GM06990 (cell line): ENCODE measurements at regions not wholly inside any gene's neighbourhood (a gene's known extent, or its start where the extent isn't known, plus 50 kb on each side); places are given as distances from the start of the nearest gene placed in this dataset.

Experiments
- DNase-seq: peaks from one replicate; pipeline ENCODE4 v3.0.0-alpha.2; 2011; ENCODE audit not compliant: insufficient read length; ENCODE audit errors: extremely low read depth
- H3K27me3 ChIP-seq: replicated peaks from 2 replicates; pipeline ENCODE4 v1.6.0; 2011; ENCODE audit warnings: low read length; ENCODE audit not compliant: control insufficient read depth, insufficient read depth
- H3K36me3 ChIP-seq: 2 replicates; pipeline ENCODE4 v1.5.1; 2011; ENCODE audit warnings: low read length; ENCODE audit not compliant: control insufficient read depth, insufficient read depth
- H3K4me3 ChIP-seq: replicated peaks from 2 replicates; pipeline ENCODE4 v1.5.1; 2011; ENCODE audit warnings: low read depth, mild to moderate bottlenecking, control low read depth, low read length
- TF ChIP-seq, protein P1 (sequence below): IDR thresholded peaks from 2 replicates; pipeline ENCODE4 v1.5.1; 2011; ENCODE audit warnings: low read length, control low read depth, mild to moderate bottlenecking, inconsistent platforms; ENCODE audit not compliant: insufficient read depth, poor library complexity, severe bottlenecking

DNA sequence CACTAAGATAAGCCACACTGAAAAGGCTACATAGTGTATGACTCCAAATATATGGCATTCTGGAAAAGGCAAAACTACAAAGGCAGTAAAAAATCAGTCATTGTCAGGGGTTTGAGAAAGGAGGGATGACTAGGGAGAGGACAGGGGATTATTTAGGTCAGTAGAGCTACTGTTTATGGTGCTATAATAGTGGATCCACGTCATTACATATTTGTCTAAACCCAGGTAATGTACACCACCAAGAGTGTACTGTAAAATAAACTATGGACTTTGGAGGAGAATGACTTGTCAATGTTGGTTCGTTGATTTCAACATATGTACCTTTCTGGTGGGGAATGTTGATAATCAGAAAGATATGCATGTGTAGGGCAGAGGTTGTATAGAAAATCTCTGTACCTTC is 837.6 kb downstream of the FAM133A start:
- TF ChIP-seq, protein P1, sequence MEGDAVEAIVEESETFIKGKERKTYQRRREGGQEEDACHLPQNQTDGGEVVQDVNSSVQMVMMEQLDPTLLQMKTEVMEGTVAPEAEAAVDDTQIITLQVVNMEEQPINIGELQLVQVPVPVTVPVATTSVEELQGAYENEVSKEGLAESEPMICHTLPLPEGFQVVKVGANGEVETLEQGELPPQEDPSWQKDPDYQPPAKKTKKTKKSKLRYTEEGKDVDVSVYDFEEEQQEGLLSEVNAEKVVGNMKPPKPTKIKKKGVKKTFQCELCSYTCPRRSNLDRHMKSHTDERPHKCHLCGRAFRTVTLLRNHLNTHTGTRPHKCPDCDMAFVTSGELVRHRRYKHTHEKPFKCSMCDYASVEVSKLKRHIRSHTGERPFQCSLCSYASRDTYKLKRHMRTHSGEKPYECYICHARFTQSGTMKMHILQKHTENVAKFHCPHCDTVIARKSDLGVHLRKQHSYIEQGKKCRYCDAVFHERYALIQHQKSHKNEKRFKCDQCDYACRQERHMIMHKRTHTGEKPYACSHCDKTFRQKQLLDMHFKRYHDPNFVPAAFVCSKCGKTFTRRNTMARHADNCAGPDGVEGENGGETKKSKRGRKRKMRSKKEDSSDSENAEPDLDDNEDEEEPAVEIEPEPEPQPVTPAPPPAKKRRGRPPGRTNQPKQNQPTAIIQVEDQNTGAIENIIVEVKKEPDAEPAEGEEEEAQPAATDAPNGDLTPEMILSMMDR = no peak
- Histone ChIP-seq H3K4me3 (no peak overlapping the region), H3K27me3 (no peaks in the 10 kb centered on the region), H3K36me3 (no peaks in the 10 kb centered on the region)
- DNase-seq = no peak

DNA sequence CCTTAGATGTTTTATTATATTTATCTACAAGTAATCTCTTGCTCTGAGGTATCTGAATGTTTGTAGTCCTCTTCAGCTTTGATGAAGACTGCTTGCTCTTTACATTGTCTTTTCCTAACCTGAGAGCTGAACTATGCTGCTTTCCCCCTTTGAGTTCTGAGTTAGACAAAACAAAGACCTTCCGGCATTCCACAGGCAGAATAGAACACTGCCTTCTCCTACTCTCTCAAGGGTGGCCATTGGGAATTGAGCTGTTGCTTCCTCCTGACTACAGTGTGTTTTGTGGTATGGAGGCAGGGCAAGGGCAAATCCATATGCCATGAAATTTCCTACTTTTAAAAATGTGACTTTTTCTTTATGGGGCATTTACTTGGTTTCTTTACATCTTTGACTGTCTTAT is 841.0 kb downstream of the FAM133A start:
- Histone ChIP-seq H3K27me3 (no peaks in the 10 kb centered on the region), H3K36me3 (no peaks in the 10 kb centered on the region), H3K4me3 (no peak overlapping the region)
- TF ChIP-seq, protein P1 = no peak
- no peak for DNase-seq

DNA sequence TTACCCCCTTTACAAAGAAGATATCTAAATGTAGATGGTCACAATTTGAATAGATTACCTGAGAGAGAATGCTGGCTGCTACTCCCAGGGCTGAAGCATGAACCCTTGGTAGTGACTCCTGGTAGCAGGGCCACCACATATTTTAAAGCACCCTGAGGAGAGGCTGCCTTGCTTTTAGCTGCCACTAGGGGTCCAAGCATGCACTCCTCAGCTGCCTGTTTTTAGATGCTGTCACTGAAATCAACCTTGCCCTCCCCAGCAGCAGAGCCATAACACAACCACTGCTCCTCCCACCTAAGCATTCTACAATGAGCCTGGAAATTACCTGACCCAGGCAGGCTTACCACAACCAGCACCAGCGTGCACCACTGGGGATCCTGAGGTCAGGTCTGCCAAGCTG is 850.9 kb downstream of the FAM133A start:
- no peaks in the 10 kb centered on the region for H3K27me3 ChIP-seq
- no peak overlapping the region for H3K4me3 ChIP-seq
- no peak for DNase-seq
- TF ChIP-seq, protein P1 = peak; percentile 36
- no peaks in the 10 kb centered on the region for H3K36me3 ChIP-seq

DNA sequence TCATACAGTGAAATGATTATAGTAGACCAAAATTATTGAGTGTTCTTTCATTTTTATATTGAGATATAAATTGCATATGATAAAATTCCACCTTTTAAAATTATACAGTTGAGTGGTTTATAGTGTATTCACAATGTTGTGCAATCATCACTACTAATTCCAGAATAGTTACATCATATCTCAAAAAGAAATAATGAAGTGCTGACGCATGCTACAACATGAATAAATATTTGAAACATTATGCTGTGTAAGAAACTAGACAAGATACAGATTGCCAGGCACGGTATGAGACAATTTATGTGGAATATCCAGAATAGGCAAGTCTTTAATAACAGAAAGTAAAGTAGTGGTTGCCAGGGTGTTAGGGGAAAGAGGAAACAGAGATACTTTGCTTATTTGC is 871.7 kb downstream of the FAM133A start:
- TF ChIP-seq, protein P1 = no peak
- no peak overlapping the region for H3K4me3 ChIP-seq
- DNase-seq = no peak
- no peaks in the 10 kb centered on the region for H3K27me3 ChIP-seq
- H3K36me3 ChIP-seq = no peaks in the 10 kb centered on the region

DNA sequence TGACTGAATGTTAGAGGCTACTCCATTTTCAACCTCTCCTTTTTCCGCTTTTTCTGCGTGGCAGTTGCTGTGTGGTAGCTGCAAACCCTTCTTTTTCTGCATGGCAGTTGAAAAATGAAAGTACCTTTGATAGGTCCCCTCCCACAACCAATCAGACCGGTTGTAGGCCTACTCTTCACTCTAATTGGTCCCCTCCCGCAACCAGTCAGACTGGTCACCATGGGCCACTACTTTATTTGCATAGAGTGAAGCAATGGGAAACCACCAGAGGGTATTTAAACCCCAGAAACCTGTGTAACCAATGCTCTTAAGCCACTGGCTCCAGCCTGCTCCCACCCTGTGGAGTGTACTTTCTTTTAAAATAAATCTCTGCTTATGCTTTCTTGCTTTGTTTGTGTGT is 877.8 kb downstream of the FAM133A start:
- DNase-seq = no peak
- Histone ChIP-seq H3K4me3 (no peak overlapping the region), H3K27me3 (no peaks in the 10 kb centered on the region), H3K36me3 (no peaks in the 10 kb centered on the region)
- TF ChIP-seq, protein P1 = no peak

DNA sequence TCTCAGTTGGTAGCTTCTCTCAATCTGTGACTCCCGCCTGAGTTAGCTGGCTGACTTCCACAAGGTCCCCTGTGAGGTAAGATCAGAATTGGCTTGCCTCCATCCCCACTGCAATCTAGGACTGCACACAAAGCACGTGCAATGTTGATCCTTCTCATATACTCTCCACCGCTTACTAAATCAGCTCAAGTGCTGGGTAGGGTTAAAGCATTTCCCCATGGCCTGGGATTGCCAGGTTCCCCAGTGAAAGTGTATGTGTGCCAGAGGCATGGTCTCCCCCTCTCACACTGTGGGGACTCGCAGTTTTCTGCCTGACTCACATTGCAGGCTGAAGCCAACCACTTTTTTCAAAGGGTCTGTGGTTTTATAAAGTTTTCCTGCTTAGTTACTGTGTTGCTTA is 886.9 kb downstream of the FAM133A start:
- TF ChIP-seq, protein P1 = no peak
- Histone ChIP-seq H3K27me3 (no peaks in the 10 kb centered on the region), H3K36me3 (no peaks in the 10 kb centered on the region), H3K4me3 (no peak overlapping the region)
- no peak for DNase-seq
